CD4-positive, alpha-beta T cell (primary cell): ENCODE measurements at regions not wholly inside any gene's neighbourhood (a gene's known extent, or its start where the extent isn't known, plus 50 kb on each side); places are given as distances from the start of the nearest gene placed in this dataset.

Source experiments
- ATAC-seq: fragments of 200-7000 bp; cut with Tn5 transposase; one replicate; pipeline ENCODE4 v1.10.0; 2022; ENCODE audit warnings: mild to moderate bottlenecking; ENCODE audit not compliant: poor library complexity
- CTCF ChIA-PET: fragments of 350-600 bp; sonication (Branson Sonifier 250); formaldehyde crosslinking; loops from one replicate; lab custom pipeline; 2021; ENCODE audit warnings: antibody characterized with exemption, inconsistent platforms; lab: Charles Lee
- POLR2A ChIA-PET: fragments of 350-600 bp; sonication (Branson Sonifier 250); formaldehyde crosslinking; loops from one replicate; lab custom pipeline; 2021; ENCODE audit warnings: antibody characterized with exemption, inconsistent platforms; lab: Charles Lee
- DNase-seq, 14 experiments: peaks; one replicate each; pipeline ENCODE4 v3.0.0-alpha.2; 2013 to 2020; ENCODE audit warnings: mixed read lengths in 2 of 14
- H3K27ac ChIP-seq, 2 donors: one replicate each; pipeline versions ENCODE4 v1.5.1 to v1.7.0; 2013; ENCODE audit warnings: low read length in 2 of 2, low read depth in 1 of 2, mild to moderate bottlenecking in 1 of 2
- H3K27me3 ChIP-seq, 2 experiments: 1 replicate in 1 of 2; 2 replicates in 1 of 2; pipeline versions ENCODE4 v1.6.1 to v1.7.0; 2013; ENCODE audit warnings: low read length in 2 of 2, control low read depth in 1 of 2, mild to moderate bottlenecking in 1 of 2, moderate library complexity in 1 of 2; ENCODE audit not compliant: insufficient read depth in 2 of 2, control insufficient read depth in 1 of 2
- H3K36me3 ChIP-seq: one replicate; pipeline ENCODE4 v1.6.1; 2013; ENCODE audit warnings: low read length, control low read depth; ENCODE audit not compliant: insufficient read depth
- H3K4me1 ChIP-seq: one replicate; pipeline ENCODE4 v1.6.1; 2013; ENCODE audit warnings: low read length, control low read depth; ENCODE audit not compliant: insufficient read depth
- H3K4me3 ChIP-seq: one replicate; pipeline ENCODE4 v1.5.1; 2013; ENCODE audit warnings: mild to moderate bottlenecking, low read length, moderate library complexity
- H3K9me3 ChIP-seq, 2 experiments: 1 replicate in 1 of 2; 2 replicates in 1 of 2; pipeline versions ENCODE4 v1.6.1 to v1.7.0; 2013; ENCODE audit warnings: low read length in 2 of 2, mild to moderate bottlenecking in 2 of 2, control low read depth in 1 of 2, moderate library complexity in 1 of 2; ENCODE audit not compliant: control insufficient read depth in 1 of 2, insufficient read depth in 1 of 2
- H3K27ac Mint-ChIP-seq: one replicate; pipeline ENCODE4 v1.8.0; 2020; ENCODE audit warnings: mixed read lengths
- H3K27me3 Mint-ChIP-seq: one replicate; pipeline ENCODE4 v1.8.0; 2021; ENCODE audit warnings: mixed read lengths
- H3K36me3 Mint-ChIP-seq: one replicate; pipeline ENCODE4 v1.8.0; 2021; ENCODE audit warnings: low read depth, mixed read lengths
- H3K4me1 Mint-ChIP-seq: one replicate; pipeline ENCODE4 v1.8.0; 2021; ENCODE audit warnings: low read depth, mixed read lengths
- H3K4me3 Mint-ChIP-seq: one replicate; pipeline ENCODE4 v1.8.0; 2020; ENCODE audit warnings: mild to moderate bottlenecking, mixed read lengths
- H3K9me3 Mint-ChIP-seq: one replicate; pipeline ENCODE4 v1.8.0; 2020; ENCODE audit warnings: mixed read lengths
- intact Hi-C, 2 experiments: fragments of 100-400 bp; cut with DNase I in 1 of 2; cut with micrococcal nuclease in 1 of 2; formaldehyde crosslinking; loops; one replicate each; pipeline versions ENCODE4 v1.15.1 to v1.9.0; 2023 to 2025; cut with DNase I, micrococcal nuclease
- TF ChIP-seq, protein P1 (sequence below): fragments of 200-600 bp; IDR thresholded peaks from one replicate; pipeline ENCODE4 v1.8.0; 2022; ENCODE audit warnings: antibody characterized with exemption, mild to moderate bottlenecking

DNA sequence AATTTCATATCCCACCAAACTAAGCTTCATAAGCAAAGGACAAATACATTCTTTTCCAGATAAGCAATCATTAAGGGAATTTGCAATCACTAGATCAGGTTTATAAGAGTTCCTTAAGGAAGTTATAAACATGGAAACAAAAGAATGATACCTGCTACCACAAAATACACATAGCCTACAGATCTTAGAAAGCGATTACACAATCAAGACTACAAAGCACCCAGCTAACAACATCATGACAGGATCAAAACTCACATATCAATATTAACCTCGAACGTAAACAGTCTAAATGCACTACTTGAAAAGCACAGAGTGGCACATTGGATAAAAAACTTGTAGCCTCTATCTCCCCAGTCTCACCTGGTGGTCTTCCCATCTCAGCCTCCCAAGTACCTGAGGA, 512.4 kb upstream of the PTGER4 start:
- DNase-seq (no peak), ATAC-seq (no peak)
- H3K4me1 ChIP-seq, result no peaks in the 10 kb centered on the region
- Mint-ChIP-seq H3K36me3 (no peaks in the 10 kb centered on the region), H3K27ac (no peak overlapping the region), H3K27me3 (no peaks in the 10 kb centered on the region), H3K9me3 (no peaks in the 10 kb centered on the region), H3K4me1 (no peaks in the 10 kb centered on the region), H3K4me3 (no peak overlapping the region)
- H3K36me3 ChIP-seq, result no peaks in the 10 kb centered on the region
- CTCF ChIA-PET, result no interaction called here
- POLR2A ChIA-PET, result no interaction called here
- TF ChIP-seq, protein P1, sequence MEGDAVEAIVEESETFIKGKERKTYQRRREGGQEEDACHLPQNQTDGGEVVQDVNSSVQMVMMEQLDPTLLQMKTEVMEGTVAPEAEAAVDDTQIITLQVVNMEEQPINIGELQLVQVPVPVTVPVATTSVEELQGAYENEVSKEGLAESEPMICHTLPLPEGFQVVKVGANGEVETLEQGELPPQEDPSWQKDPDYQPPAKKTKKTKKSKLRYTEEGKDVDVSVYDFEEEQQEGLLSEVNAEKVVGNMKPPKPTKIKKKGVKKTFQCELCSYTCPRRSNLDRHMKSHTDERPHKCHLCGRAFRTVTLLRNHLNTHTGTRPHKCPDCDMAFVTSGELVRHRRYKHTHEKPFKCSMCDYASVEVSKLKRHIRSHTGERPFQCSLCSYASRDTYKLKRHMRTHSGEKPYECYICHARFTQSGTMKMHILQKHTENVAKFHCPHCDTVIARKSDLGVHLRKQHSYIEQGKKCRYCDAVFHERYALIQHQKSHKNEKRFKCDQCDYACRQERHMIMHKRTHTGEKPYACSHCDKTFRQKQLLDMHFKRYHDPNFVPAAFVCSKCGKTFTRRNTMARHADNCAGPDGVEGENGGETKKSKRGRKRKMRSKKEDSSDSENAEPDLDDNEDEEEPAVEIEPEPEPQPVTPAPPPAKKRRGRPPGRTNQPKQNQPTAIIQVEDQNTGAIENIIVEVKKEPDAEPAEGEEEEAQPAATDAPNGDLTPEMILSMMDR, result no peak
- no peaks in the 10 kb centered on the region for H3K27me3 ChIP-seq
- intact Hi-C loops, result loop anchor here (2.0 to 5.0 kb wide), 2 partner anchors 520 to 522 kb away; no protein-coding TSS in a partner anchor
- no peak overlapping the region for H3K4me3 ChIP-seq
- no peaks in the 10 kb centered on the region for H3K9me3 ChIP-seq
- no peak overlapping the region for H3K27ac ChIP-seq

DNA sequence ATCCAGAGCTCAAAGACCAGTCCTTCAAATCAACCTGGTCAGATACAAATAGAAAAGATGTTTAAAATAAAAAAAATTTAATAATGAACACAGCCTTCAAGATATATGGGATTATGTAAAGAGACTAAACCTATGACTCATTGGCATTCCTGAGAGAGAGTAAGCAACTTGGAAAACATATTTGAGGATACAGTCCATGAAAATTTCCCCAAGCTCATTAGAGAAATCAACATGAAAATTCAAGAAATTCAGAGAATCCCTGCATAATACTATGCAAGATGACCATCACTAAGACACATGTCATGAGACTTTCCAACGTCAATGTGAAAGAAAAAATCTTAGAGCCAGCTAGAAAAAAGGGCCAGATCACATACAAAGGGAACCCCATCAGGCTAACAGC, 512.9 kb upstream of the PTGER4 start:
- H3K36me3 ChIP-seq, result no peaks in the 10 kb centered on the region
- H3K4me1 Mint-ChIP-seq, result no peaks in the 10 kb centered on the region
- no peaks in the 10 kb centered on the region for H3K9me3 ChIP-seq
- H3K4me3 Mint-ChIP-seq, result no peak overlapping the region
- no peaks in the 10 kb centered on the region for H3K36me3 Mint-ChIP-seq
- ATAC-seq (no peak), DNase-seq (no peak)
- no peaks in the 10 kb centered on the region for H3K9me3 Mint-ChIP-seq
- H3K27me3 Mint-ChIP-seq, result no peaks in the 10 kb centered on the region
- H3K4me3 ChIP-seq, result no peak overlapping the region
- ChIA-PET POLR2A (no interaction called here), CTCF (interaction anchor here (1.3 kb wide), 1 partner anchor 519 kb away, joined by 3 read pairs; no protein-coding TSS in a partner anchor)
- intact Hi-C loops, result loop anchor here (2.0 to 5.0 kb wide), 2 partner anchors 520 to 522 kb away; no protein-coding TSS in a partner anchor
- TF ChIP-seq, protein P1, result no peak
- H3K27ac ChIP-seq, result no peak overlapping the region
- no peaks in the 10 kb centered on the region for H3K4me1 ChIP-seq
- H3K27me3 ChIP-seq, result no peaks in the 10 kb centered on the region
- no peak overlapping the region for H3K27ac Mint-ChIP-seq

DNA sequence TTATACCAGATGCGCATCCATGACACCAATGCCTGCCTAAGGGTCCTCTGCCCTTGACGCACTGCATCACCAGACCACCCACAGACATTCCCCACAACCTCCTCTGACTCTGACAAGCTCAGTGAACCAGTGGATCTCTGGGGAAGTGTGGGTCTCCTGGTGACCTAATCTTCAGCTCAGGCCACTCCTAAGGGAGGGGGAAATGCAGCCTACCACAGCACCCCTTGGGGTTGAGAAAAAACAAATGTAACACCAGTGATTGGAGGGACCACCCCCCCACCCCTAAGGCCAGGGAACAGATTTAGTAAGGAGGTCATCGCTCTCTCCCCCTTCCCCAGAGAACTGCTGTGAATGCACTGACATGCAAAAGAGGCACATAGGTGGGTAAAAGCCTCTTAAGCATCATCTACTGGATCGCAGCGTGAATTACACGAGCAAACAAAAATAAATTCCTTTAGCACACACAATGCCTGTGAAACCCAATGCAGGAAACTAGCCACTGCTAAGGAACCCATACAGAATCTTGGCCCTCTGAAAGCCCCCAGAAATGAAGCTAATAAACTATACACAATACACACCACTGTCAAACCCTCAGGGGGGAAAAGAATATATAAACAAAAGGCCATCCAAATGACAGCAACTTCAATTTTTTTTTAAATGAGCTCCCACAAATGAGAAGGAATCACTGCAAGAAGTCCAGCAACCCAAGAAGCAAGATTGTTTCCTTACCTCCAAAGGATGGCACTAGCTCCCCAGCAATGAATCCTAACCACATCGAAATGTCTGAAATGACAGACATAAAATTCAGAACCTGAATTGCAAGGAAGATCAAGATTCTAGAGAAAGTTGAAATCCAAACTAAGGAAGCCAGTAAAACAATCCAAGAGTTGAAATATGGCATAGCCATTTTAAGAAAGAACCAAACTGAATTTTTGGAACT, 513.7 kb upstream of the PTGER4 start:
- no peaks in the 10 kb centered on the region for H3K4me1 Mint-ChIP-seq
- H3K9me3 Mint-ChIP-seq, result no peaks in the 10 kb centered on the region
- TF ChIP-seq, protein P1, result no peak
- DNase-seq (peak in 4 of 14 experiments; percentile 21 to 47 (median 41)), ATAC-seq (no peak)
- Histone ChIP-seq H3K4me1 (no peaks in the 10 kb centered on the region), H3K36me3 (no peaks in the 10 kb centered on the region), H3K9me3 (no peaks in the 10 kb centered on the region), H3K4me3 (no peak overlapping the region), H3K27me3 (no peaks in the 10 kb centered on the region), H3K27ac (no peak overlapping the region)
- H3K36me3 Mint-ChIP-seq, result no peaks in the 10 kb centered on the region
- intact Hi-C loops, result loop anchor here (2.0 to 5.0 kb wide), 2 partner anchors 521 to 523 kb away; no protein-coding TSS in a partner anchor
- ChIA-PET CTCF (interaction anchor here (1.3 kb wide), 1 partner anchor 519 kb away, joined by 3 read pairs; no protein-coding TSS in a partner anchor), POLR2A (no interaction called here)
- H3K27me3 Mint-ChIP-seq, result no peaks in the 10 kb centered on the region
- H3K4me3 Mint-ChIP-seq, result no peak overlapping the region
- H3K27ac Mint-ChIP-seq, result no peak overlapping the region
